ENCODE measurements at regions not wholly inside any gene's neighbourhood (a gene's known extent, or its start where the extent isn't known, plus 50 kb on each side); places are given as distances from the start of the nearest gene placed in this dataset.

- Histone ChIP-seq H3K9me3 (ENCODE audit: control insufficient read depth, insufficient read depth, low read length) (no peaks in the 10 kb centered on the region), H3K36me3 (ENCODE audit: control insufficient read depth, insufficient read depth, low read length) (no peaks in the 10 kb centered on the region), H3K27ac (ENCODE audit: low read length) (no peak overlapping the region), H3K4me1 (ENCODE audit: control insufficient read depth, insufficient read depth, low read length) (no peaks in the 10 kb centered on the region), H3K4me3 (ENCODE audit: low read length) (no peak overlapping the region), H3K27me3 (ENCODE audit: control insufficient read depth, insufficient read depth, low read length) (no peaks in the 10 kb centered on the region)
- no peak for DNase-seq
- no peaks in the 10 kb centered on the region for H3K4me1 Mint-ChIP-seq
- WGBS (ENCODE audit: insufficient coverage), result 78% methylated on average over 4 of the region's 4 CpGs
- no peak overlapping the region for H3K27ac Mint-ChIP-seq
- TF ChIP-seq CTCF (IDR thresholded peaks at IDR 0.05), result no peak
- no peaks in the 10 kb centered on the region for H3K36me3 Mint-ChIP-seq
- intact Hi-C loops (cut with micrococcal nuclease), result no loop called here
- H3K9me3 Mint-ChIP-seq, result peaks cover 4 to 7% of the 10 kb centered on the region in 2 donors
- no peak for ATAC-seq
- H3K4me3 Mint-ChIP-seq, result no peak overlapping the region
- no peaks in the 10 kb centered on the region for H3K27me3 Mint-ChIP-seq (ENCODE audit: low read depth in 2 of 2)
Measured at GRCh38 chr2:13818002-13818401, 814.5 kb upstream of the LRATD1 start.

- Histone ChIP-seq H3K4me1 (ENCODE audit: control insufficient read depth, insufficient read depth, low read length) (no peaks in the 10 kb centered on the region), H3K4me3 (ENCODE audit: low read length) (no peak overlapping the region), H3K9me3 (ENCODE audit: control insufficient read depth, insufficient read depth, low read length) (no peaks in the 10 kb centered on the region), H3K27me3 (ENCODE audit: control insufficient read depth, insufficient read depth, low read length) (no peaks in the 10 kb centered on the region), H3K27ac (ENCODE audit: low read length) (no peak overlapping the region), H3K36me3 (ENCODE audit: control insufficient read depth, insufficient read depth, low read length) (no peaks in the 10 kb centered on the region)
- intact Hi-C loops (cut with micrococcal nuclease), result no loop called here
- no peak for TF ChIP-seq CTCF (IDR thresholded peaks at IDR 0.05)
- no peaks in the 10 kb centered on the region for H3K36me3 Mint-ChIP-seq
- 100% methylated on average over 1 of the region's 2 CpGs for WGBS (ENCODE audit: insufficient coverage)
- peaks cover 8 to 10% of the 10 kb centered on the region in 2 donors for H3K9me3 Mint-ChIP-seq
- H3K4me3 Mint-ChIP-seq, result no peak overlapping the region
- no peaks in the 10 kb centered on the region for H3K4me1 Mint-ChIP-seq
- no peaks in the 10 kb centered on the region for H3K27me3 Mint-ChIP-seq (ENCODE audit: low read depth in 2 of 2)
- H3K27ac Mint-ChIP-seq, result no peak overlapping the region
- DNase-seq (no peak), ATAC-seq (no peak)
Measured at GRCh38 chr2:13819896-13820295, 812.6 kb upstream of the LRATD1 start.

- Histone ChIP-seq H3K36me3 (ENCODE audit: control insufficient read depth, insufficient read depth, low read length) (no peaks in the 10 kb centered on the region), H3K4me1 (ENCODE audit: control insufficient read depth, insufficient read depth, low read length) (no peaks in the 10 kb centered on the region), H3K27me3 (ENCODE audit: control insufficient read depth, insufficient read depth, low read length) (no peaks in the 10 kb centered on the region), H3K4me3 (ENCODE audit: low read length) (no peak overlapping the region), H3K27ac (ENCODE audit: low read length) (no peak overlapping the region), H3K9me3 (ENCODE audit: control insufficient read depth, insufficient read depth, low read length) (no peaks in the 10 kb centered on the region)
- no peaks in the 10 kb centered on the region for H3K27me3 Mint-ChIP-seq (ENCODE audit: low read depth in 2 of 2)
- TF ChIP-seq CTCF (IDR thresholded peaks at IDR 0.05), result no peak
- no peak overlapping the region for H3K4me3 Mint-ChIP-seq
- 60% methylated on average over 3 of the region's 4 CpGs for WGBS (ENCODE audit: insufficient coverage)
- no peaks in the 10 kb centered on the region for H3K36me3 Mint-ChIP-seq
- intact Hi-C loops (cut with micrococcal nuclease), result no loop called here
- H3K4me1 Mint-ChIP-seq, result no peaks in the 10 kb centered on the region
- H3K9me3 Mint-ChIP-seq, result peaks cover 8 to 10% of the 10 kb centered on the region in 2 donors
- ATAC-seq, result no peak
- no peak overlapping the region for H3K27ac Mint-ChIP-seq
- DNase-seq, result no peak
Measured at GRCh38 chr2:13821255-13821880, 811.1 kb upstream of the LRATD1 start.

GRCh38 chr2:13822365-13822764, 810.2 kb upstream of the LRATD1 start:
- no peak overlapping the region for H3K27ac ChIP-seq (ENCODE audit: low read length)
- ATAC-seq (no peak), DNase-seq (no peak)
- Mint-ChIP-seq H3K9me3 (peaks cover 8 to 10% of the 10 kb centered on the region in 2 donors), H3K4me1 (no peaks in the 10 kb centered on the region), H3K27ac (no peak overlapping the region), H3K4me3 (no peak overlapping the region), H3K27me3 (ENCODE audit: low read depth in 2 of 2) (no peaks in the 10 kb centered on the region), H3K36me3 (no peaks in the 10 kb centered on the region)
- H3K36me3 ChIP-seq (ENCODE audit: control insufficient read depth, insufficient read depth, low read length), result no peaks in the 10 kb centered on the region
- H3K4me3 ChIP-seq (ENCODE audit: low read length), result no peak overlapping the region
- H3K9me3 ChIP-seq (ENCODE audit: control insufficient read depth, insufficient read depth, low read length), result no peaks in the 10 kb centered on the region
- WGBS (ENCODE audit: insufficient coverage), result 100% methylated on average over 1 of the region's 2 CpGs
- TF ChIP-seq CTCF (IDR thresholded peaks at IDR 0.05), result no peak
- no peaks in the 10 kb centered on the region for H3K4me1 ChIP-seq (ENCODE audit: control insufficient read depth, insufficient read depth, low read length)
- intact Hi-C loops (cut with micrococcal nuclease), result no loop called here
- H3K27me3 ChIP-seq (ENCODE audit: control insufficient read depth, insufficient read depth, low read length), result no peaks in the 10 kb centered on the region

Measured in natural killer cell (primary cell).